NCI-H446 treated with DMSO at 0.1 percent for 48 hours (cell line): ENCODE measurements at regions not wholly inside any gene's neighbourhood (a gene's known extent, or its start where the extent isn't known, plus 50 kb on each side); places are given as distances from the start of the nearest gene placed in this dataset.

ENCODE experiments used
- DNase-seq: peaks from one replicate; lab custom pipeline; 2025; lab: John Stamatoyannopoulos, UW

- no peak for DNase-seq
Observed at GRCh38 chr7:84678841-84679240, 484.3 kb upstream of the SEMA3A start.

GRCh38 chr7:84677117-84677732 is 482.6 kb upstream of the SEMA3A start:
- DNase-seq: no peak

- no peak for DNase-seq
Observed at GRCh38 chr7:84675633-84676034, 481.0 kb upstream of the SEMA3A start.

GRCh38 chr7:84674236-84674913 is 479.8 kb upstream of the SEMA3A start:
- no peak for DNase-seq

- no peak for DNase-seq
Observed at GRCh38 chr7:84669177-84669732, 474.7 kb upstream of the SEMA3A start.

GRCh38 chr7:84668116-84668515 is 473.5 kb upstream of the SEMA3A start:
- DNase-seq: no peak

- DNase-seq: no peak
Observed at GRCh38 chr7:84666651-84667050, 472.1 kb upstream of the SEMA3A start.

GRCh38 chr7:84665339-84665738 is 470.8 kb upstream of the SEMA3A start:
- DNase-seq: no peak

GRCh38 chr7:84664626-84665025 is 470.0 kb upstream of the SEMA3A start:
- no peak for DNase-seq

- DNase-seq: no peak
Observed at GRCh38 chr7:84663224-84663623, 468.6 kb upstream of the SEMA3A start.

GRCh38 chr7:84658286-84658685 is 463.7 kb upstream of the SEMA3A start:
- DNase-seq: no peak

GRCh38 chr7:84654273-84654672 is 459.7 kb upstream of the SEMA3A start:
- no peak for DNase-seq

GRCh38 chr7:84651876-84652275 is 457.3 kb upstream of the SEMA3A start:
- no peak for DNase-seq

- DNase-seq: peak; percentile 16
Observed at GRCh38 chr7:84647797-84648757, 453.5 kb upstream of the SEMA3A start.

- DNase-seq: no peak
Observed at GRCh38 chr7:84642611-84643010, 448.0 kb upstream of the SEMA3A start.

- no peak for DNase-seq
Observed at GRCh38 chr7:84640637-84641036, 446.0 kb upstream of the SEMA3A start.

GRCh38 chr7:84638339-84638697 is 443.7 kb upstream of the SEMA3A start:
- no peak for DNase-seq

- DNase-seq: no peak
Observed at GRCh38 chr7:84637568-84638338, 443.2 kb upstream of the SEMA3A start.

- DNase-seq: no peak
Observed at GRCh38 chr7:84631913-84632312, 437.3 kb upstream of the SEMA3A start.

- DNase-seq: no peak
Observed at GRCh38 chr7:84629640-84630318, 435.2 kb upstream of the SEMA3A start.

- DNase-seq: no peak
Observed at GRCh38 chr7:84629216-84629615, 434.6 kb upstream of the SEMA3A start.
